ENCODE measurements at regions not wholly inside any gene's neighbourhood (a gene's known extent, or its start where the extent isn't known, plus 50 kb on each side); places are given as distances from the start of the nearest gene placed in this dataset.
A peak's percentile ranks its signal among the peaks of the same experiment; 100 is the strongest.
"Not testable (repeated sequence)": the region's sequence is repeated elsewhere in the genome, so short reads cannot be mapped to it uniquely, and the experiment has no call there.

DNA sequence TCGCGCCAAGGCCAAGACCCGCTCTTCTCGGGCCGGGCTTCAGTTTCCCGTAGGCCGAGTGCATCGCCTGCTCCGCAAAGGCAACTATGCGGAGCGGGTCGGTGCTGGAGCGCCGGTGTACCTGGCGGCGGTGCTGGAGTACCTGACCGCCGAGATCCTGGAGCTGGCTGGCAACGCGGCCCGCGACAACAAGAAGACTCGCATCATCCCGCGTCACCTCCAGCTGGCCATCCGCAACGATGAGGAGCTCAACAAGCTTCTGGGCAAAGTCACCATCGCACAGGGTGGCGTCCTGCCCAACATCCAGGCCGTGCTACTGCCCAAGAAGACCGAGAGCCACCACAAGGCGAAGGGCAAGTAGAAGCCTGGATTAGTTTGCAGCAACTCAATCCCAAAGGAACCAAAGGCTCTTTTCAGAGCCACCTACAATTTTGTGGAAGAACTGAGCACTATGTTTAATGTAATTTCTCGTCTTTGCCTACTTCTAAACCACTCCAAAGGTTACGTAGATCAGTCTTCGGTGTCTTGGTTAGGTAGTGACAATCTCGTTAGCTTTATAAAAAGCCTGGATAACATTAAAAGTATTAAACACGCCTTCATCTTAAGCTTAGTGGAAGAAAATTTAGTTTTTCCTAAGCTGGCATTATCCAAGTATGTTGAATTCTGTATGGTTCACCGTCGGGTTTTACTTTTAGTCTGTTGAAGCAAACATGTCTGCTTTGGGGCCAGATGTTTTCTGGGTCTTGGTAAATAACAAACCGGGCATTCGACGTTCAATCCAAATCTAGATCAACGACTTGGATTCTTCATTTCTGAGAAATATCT, 103.7 kb downstream of the OR2B2 start:
- FAIRE-seq; DNase-seq (ENCODE audit: extremely low spot score, insufficient read length, low read depth): not testable (repeated sequence)

DNA sequence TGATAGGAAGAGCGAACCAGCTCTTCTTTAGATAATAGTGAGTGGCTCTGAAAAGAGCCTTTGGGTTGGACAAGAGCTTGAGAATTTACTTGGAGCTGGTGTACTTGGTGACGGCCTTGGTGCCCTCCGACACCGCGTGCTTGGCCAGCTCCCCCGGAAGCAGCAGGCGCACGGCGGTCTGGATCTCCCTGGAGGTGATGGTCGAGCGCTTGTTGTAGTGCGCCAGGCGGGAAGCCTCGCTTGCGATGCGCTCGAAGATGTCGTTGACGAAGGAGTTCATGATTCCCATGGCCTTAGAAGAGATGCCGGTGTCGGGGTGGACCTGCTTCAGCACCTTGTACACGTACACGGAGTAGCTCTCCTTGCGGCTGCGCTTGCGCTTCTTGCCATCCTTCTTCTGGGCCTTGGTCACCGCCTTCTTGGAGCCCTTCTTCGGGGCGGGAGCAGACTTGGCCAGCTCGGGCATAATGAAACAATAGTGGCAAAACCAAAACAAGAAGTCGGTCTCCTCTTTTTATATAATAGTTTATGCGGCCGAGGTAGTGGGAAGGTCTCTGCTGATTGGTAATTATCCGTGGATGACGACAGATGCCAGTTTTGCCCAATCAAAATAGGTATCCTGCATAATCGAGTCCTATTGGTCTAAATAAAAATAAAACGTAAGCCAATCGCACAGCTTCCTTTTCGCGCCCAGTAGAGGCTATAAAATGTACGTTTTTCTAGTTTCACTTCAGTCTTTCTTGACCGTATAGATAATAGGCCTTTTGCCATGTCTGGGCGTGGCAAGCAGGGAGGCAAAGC, 104.6 kb downstream of the OR2B2 start:
- FAIRE-seq, result peak; percentile 97
- peak; percentile 59 for DNase-seq (ENCODE audit: extremely low spot score, insufficient read length, low read depth)

GRCh38 chr6:27806981-27807440, 105.2 kb downstream of the OR2B2 start:
- FAIRE-seq, result no peak

DNA sequence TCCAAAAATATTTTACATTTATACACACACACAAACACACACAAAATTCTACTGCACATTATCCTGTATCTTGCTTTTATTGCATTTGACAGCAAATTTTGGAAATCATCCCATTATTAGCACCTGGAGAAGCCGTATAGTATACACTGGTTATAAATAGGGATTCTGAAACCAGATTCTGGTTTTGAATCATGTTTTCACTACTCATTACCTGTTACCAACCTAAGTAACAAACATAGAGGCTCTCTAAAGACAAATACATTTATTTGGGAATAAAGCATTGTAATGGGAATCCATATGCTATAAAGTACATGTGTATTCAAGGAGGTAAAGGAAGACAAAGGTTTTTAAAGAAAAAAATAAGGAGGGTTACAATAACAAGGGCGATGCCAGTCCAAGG, 106.8 kb downstream of the OR2B2 start:
- FAIRE-seq (no peak), DNase-seq (ENCODE audit: extremely low spot score, insufficient read length, low read depth) (no peak)

More at GRCh38 chr6:27806981-27807440, 105.2 kb downstream of the OR2B2 start:
- no peak for DNase-seq (ENCODE audit: extremely low spot score, insufficient read length, low read depth)

DNA sequence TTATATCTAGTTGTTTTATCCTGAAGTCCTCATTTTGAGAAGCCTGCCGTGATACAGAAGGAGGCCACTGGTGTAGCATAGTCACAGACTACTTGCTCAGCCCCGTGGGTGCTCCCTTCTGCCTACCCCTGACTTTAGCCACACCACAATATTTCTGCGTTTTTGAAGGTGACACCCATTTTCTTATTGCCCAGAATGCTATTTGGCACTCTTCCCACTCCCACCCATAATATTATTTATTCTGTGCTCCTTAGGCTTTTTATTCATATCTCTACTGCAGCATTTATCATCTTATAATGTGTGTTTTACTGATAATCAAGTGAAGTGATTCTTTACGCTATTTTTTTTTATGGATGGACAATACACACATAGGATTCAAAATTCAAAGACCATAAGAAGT, 107.3 kb downstream of the OR2B2 start:
- DNase-seq (ENCODE audit: extremely low spot score, insufficient read length, low read depth) (no peak), FAIRE-seq (no peak)

DNA sequence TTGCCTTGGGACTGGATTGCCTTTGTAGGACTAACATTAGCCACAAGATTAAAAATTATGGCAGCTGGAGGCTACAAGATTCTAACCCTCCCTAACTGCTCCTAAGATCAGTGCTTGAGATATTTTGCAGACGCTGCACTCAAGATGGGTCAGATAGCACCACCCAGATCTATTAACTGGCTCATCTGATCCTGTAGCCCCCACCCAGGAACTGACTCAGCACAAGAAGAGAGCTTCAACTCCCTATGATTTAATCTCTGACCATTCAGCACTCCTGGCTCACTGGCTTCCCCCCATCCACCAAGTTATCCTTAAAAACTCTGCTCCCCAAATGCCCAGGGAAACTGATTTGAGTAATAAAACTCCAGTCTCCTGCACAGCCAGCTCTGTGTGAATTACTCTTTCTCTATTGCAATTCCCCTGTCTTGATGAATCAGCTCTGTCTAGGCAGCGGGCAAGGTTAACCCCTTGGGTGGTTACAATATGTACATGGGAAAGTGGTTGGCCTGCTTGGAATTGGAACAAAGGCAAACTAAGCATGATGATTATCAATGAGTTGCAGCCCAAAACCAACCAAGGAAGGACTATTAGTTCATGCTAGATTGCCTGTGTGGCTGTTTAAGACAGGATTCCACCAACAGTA, 111.3 kb downstream of the OR2B2 start:
- no peak for DNase-seq (ENCODE audit: extremely low spot score, insufficient read length, low read depth)
- no peak for FAIRE-seq

DNA sequence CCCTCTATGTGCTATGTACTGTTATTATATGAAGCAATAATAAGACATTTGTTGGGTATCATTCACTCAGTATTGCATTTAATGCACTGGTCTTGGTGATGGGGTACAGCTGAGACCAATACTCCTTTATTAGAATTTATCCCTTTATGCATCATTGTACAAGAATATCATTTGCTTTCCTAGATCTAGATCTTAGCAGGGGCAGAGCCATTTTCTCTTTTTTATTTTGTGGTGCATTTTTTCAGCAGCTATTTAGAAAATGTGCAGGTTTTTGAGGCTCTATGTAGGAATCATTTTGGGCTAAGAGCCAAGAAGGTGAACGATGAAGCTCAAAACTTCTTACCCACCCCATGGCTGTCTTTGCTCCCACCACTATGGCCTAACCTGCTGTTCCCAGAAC, 114.2 kb downstream of the OR2B2 start:
- FAIRE-seq (no peak), DNase-seq (ENCODE audit: extremely low spot score, insufficient read length, low read depth) (no peak)

- not testable (repeated sequence) for FAIRE-seq
These were observed 115.3 kb downstream of the OR2B2 start for GRCh38 chr6:27796736-27797481.

GRCh38 chr6:27795697-27796494, 116.3 kb downstream of the OR2B2 start:
- peak; percentile 85 for FAIRE-seq
- no peak for DNase-seq (ENCODE audit: extremely low spot score, insufficient read length, low read depth)

More at GRCh38 chr6:27796736-27797481, 115.3 kb downstream of the OR2B2 start:
- not testable (repeated sequence) for DNase-seq (ENCODE audit: extremely low spot score, insufficient read length, low read depth)

DNA sequence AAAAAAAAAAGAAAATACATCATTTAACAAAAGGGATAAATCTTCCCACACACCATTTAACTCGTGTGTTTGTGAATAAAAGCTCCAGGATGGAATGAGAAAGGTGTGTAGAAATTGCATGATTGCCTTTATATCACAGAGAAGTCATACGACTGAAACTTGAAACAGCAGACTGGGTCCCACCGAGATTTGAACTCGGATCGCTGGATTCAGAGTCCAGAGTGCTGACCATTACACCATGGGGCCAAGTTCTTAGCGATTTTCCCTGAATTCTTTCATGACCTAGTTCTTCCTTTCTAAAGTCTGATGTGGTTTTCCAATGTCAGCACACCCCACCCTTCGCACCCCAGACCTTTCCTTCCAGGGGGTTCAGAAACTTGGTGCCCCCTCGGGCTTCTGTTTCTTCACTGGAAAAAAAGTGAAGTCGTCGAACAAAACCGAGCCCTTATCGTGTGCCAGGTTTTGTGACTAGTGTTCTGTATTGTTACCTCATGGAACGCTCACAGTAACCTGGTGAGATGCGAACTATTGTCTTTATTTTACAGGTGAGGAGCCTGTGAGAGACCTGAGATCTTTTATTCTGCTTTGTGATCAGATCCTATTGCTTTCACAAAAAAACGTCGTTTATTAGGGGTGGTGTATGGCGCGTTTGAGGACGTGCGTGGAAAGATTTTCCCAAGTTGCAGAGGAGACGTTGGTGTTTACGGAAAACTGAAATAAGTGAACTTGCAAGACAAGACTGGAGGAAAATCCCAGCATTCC, 120.8 kb downstream of the OR2B2 start:
- DNase-seq (ENCODE audit: extremely low spot score, insufficient read length, low read depth) (no peak), FAIRE-seq (peak; percentile 41)

DNA sequence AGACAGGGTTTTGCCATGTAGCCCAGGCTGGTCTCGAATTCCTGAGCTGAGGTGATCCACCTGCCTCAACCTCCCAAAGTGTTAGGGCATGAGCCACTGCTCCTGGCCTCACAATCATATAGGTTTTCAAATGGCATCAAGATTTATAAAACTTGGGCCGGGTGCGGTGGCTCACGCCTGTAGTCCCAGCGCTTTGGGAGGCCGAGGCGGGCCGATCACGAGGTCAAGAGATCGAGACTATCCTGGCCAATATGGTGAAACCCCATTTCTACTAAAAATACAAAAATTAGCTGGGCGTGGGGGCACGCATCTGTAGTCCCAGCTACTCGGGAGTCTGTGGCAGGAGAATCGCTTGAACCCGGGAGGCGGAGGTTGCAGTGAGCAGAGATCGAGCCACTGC, 123.8 kb downstream of the OR2B2 start:
- FAIRE-seq; DNase-seq (ENCODE audit: extremely low spot score, insufficient read length, low read depth): not testable (repeated sequence)

- FAIRE-seq (no peak), DNase-seq (ENCODE audit: extremely low spot score, insufficient read length, low read depth) (no peak)
These were observed 126.1 kb downstream of the OR2B2 start for GRCh38 chr6:27786048-27786447.

DNA sequence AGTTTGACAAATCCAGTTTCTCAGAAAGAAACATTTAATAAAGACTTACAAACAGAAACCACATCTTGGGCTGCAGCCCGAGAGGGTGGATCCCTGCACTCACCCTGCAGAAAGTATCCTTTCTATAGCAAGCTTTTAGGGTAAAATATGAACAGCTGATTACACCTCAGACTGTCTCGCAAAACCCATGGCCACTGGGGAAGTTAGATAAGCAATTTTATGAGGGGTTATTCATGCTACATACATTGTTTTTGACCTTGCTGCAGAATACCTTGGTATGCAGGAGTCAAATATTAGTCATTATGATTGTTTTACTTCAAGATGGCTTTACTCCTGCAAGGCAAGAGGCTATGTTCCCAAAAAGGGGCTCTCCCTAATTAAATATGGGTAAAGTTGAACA, 126.9 kb downstream of the OR2B2 start:
- no peak for DNase-seq (ENCODE audit: extremely low spot score, insufficient read length, low read depth)
- no peak for FAIRE-seq

DNA sequence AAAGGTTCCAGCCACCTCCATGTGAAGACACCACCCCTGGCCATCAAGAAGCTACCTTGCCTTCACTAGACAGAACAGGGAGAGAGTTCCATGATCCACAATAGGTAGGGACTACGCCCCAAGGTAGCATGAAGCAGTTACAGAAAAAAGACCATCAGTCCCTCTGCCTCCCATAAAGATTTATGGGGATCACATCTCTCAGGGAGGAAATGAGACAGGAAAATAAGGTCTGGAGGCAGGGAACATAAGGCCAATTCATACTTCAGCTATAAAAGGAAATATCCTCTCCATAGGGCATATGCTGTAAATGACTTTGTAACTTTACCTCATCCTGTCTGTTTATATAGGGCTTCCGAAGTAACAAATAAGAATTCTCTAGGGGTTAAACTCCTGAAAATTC, 129.4 kb downstream of the OR2B2 start:
- DNase-seq (ENCODE audit: extremely low spot score, insufficient read length, low read depth), result no peak
- no peak for FAIRE-seq

GRCh38 chr6:27778625-27779417, 133.4 kb downstream of the OR2B2 start:
- no peak for DNase-seq (ENCODE audit: extremely low spot score, insufficient read length, low read depth)
- no peak for FAIRE-seq

- DNase-seq (ENCODE audit: extremely low spot score, insufficient read length, low read depth) (no peak), FAIRE-seq (no peak)
These were observed 134.4 kb downstream of the OR2B2 start for GRCh38 chr6:27777614-27778355.

GRCh38 chr6:27777126-27777525, 135.1 kb downstream of the OR2B2 start:
- DNase-seq (ENCODE audit: extremely low spot score, insufficient read length, low read depth) (no peak), FAIRE-seq (peak; percentile 73)
